ENCODE measurements at regions not wholly inside any gene's neighbourhood (a gene's known extent, or its start where the extent isn't known, plus 50 kb on each side); places are given as distances from the start of the nearest gene placed in this dataset.
A peak's percentile ranks its signal among the peaks of the same experiment; 100 is the strongest.

GRCh38 chr7:79862447-79863210 lies 272.0 kb upstream of the GNAI1 start:
- Histone ChIP-seq H3K9me3 (ENCODE audit: control insufficient read depth in 5 of 5, low read length in 5 of 5) (no peaks in the 10 kb centered on the region), H3K27me3 (ENCODE audit: control insufficient read depth in 5 of 5, insufficient read depth in 4 of 5, low read length in 5 of 5) (no peaks in the 10 kb centered on the region), H3K9ac (ENCODE audit: low read length in 5 of 5) (no peak overlapping the region), H3K4me3 (ENCODE audit: low read depth in 1 of 5, low read length in 5 of 5) (no peak overlapping the region), H3K27ac (ENCODE audit: low read depth, low read length) (no peak overlapping the region), H3K36me3 (ENCODE audit: control insufficient read depth in 5 of 5, insufficient read depth in 5 of 5, low read length in 5 of 5) (no peaks in the 10 kb centered on the region), H3K4me1 (ENCODE audit: control insufficient read depth in 5 of 5, insufficient read depth in 5 of 5, low read length in 5 of 5) (no peaks in the 10 kb centered on the region)

GRCh38 chr7:79855172-79855571 lies 279.5 kb upstream of the GNAI1 start:
- H3K4me1 ChIP-seq (ENCODE audit: control insufficient read depth in 5 of 5, insufficient read depth in 5 of 5, low read length in 5 of 5): peaks cover 0 to 17% (median 0%) of the 10 kb centered on the region in 5 donors
- H3K27me3 ChIP-seq (ENCODE audit: control insufficient read depth in 5 of 5, insufficient read depth in 4 of 5, low read length in 5 of 5): no peaks in the 10 kb centered on the region
- no peak overlapping the region for H3K4me3 ChIP-seq (ENCODE audit: low read depth in 1 of 5, low read length in 5 of 5)
- peak overlapping the region; percentile 21 for H3K27ac ChIP-seq (ENCODE audit: low read depth, low read length)
- H3K9ac ChIP-seq (ENCODE audit: low read length in 5 of 5): peak overlapping the region in 1 of 5 donors; percentile 32
- H3K9me3 ChIP-seq (ENCODE audit: control insufficient read depth in 5 of 5, low read length in 5 of 5): no peaks in the 10 kb centered on the region
- H3K36me3 ChIP-seq (ENCODE audit: control insufficient read depth in 5 of 5, insufficient read depth in 5 of 5, low read length in 5 of 5): no peaks in the 10 kb centered on the region

- peak overlapping the region; percentile 21 for H3K27ac ChIP-seq (ENCODE audit: low read depth, low read length)
- no peaks in the 10 kb centered on the region for H3K27me3 ChIP-seq (ENCODE audit: control insufficient read depth in 5 of 5, insufficient read depth in 4 of 5, low read length in 5 of 5)
- H3K4me3 ChIP-seq (ENCODE audit: low read depth in 1 of 5, low read length in 5 of 5): no peak overlapping the region
- H3K9ac ChIP-seq (ENCODE audit: low read length in 5 of 5): no peak overlapping the region
- H3K36me3 ChIP-seq (ENCODE audit: control insufficient read depth in 5 of 5, insufficient read depth in 5 of 5, low read length in 5 of 5): no peaks in the 10 kb centered on the region
- no peaks in the 10 kb centered on the region for H3K9me3 ChIP-seq (ENCODE audit: control insufficient read depth in 5 of 5, low read length in 5 of 5)
- peaks cover 0 to 17% (median 0%) of the 10 kb centered on the region in 5 donors for H3K4me1 ChIP-seq (ENCODE audit: control insufficient read depth in 5 of 5, insufficient read depth in 5 of 5, low read length in 5 of 5)
Observed at GRCh38 chr7:79854621-79855020, 280.0 kb upstream of the GNAI1 start.

DNA sequence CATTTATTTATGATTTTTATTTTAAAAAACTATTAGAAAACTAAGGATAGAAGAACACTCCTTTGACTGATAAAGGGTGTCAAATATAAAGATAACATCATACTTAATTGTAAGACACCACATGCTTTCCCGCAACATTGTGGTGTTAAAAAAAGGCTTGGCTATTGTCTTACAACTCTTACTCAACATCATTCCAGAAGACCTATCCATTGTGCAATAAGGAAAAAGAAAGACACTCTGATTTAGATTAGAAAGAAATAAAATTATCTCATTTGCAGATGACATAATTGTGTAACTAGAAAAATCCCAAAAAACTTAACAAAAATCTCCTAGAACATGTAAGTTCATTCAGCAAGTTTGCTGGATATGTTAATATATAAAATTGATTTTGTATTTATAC lies 296.7 kb upstream of the GNAI1 start:
- H3K4me1 ChIP-seq (ENCODE audit: control insufficient read depth in 5 of 5, insufficient read depth in 5 of 5, low read length in 5 of 5): no peaks in the 10 kb centered on the region
- H3K27ac ChIP-seq (ENCODE audit: low read depth, low read length): no peak overlapping the region
- no peak overlapping the region for H3K4me3 ChIP-seq (ENCODE audit: low read depth in 1 of 5, low read length in 5 of 5)
- no peaks in the 10 kb centered on the region for H3K9me3 ChIP-seq (ENCODE audit: control insufficient read depth in 5 of 5, low read length in 5 of 5)
- no peaks in the 10 kb centered on the region for H3K27me3 ChIP-seq (ENCODE audit: control insufficient read depth in 5 of 5, insufficient read depth in 4 of 5, low read length in 5 of 5)
- no peak overlapping the region for H3K9ac ChIP-seq (ENCODE audit: low read length in 5 of 5)
- no peaks in the 10 kb centered on the region for H3K36me3 ChIP-seq (ENCODE audit: control insufficient read depth in 5 of 5, insufficient read depth in 5 of 5, low read length in 5 of 5)

DNA sequence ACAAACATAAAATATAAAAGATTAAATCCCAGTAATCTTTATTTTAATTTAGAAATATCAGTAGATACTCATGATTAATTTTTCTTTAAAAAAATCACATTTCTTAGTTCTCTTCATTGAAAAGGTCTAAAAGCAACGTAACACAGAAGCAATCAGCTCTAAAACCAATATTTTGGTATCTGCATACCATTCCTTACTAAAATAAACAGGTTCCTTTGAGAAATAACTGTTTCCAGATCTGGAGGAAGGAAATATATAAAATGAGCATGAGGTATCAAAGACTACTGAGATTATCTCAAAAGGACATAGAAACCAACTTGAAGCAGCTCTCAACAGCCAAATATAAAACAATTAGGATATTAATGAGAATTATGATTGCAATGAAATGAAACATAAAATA lies 301.0 kb upstream of the GNAI1 start:
- H3K36me3 ChIP-seq (ENCODE audit: control insufficient read depth in 5 of 5, insufficient read depth in 5 of 5, low read length in 5 of 5): no peaks in the 10 kb centered on the region
- H3K9ac ChIP-seq (ENCODE audit: low read length in 5 of 5): no peak overlapping the region
- H3K9me3 ChIP-seq (ENCODE audit: control insufficient read depth in 5 of 5, low read length in 5 of 5): no peaks in the 10 kb centered on the region
- no peaks in the 10 kb centered on the region for H3K4me1 ChIP-seq (ENCODE audit: control insufficient read depth in 5 of 5, insufficient read depth in 5 of 5, low read length in 5 of 5)
- no peak overlapping the region for H3K4me3 ChIP-seq (ENCODE audit: low read depth in 1 of 5, low read length in 5 of 5)
- no peak overlapping the region for H3K27ac ChIP-seq (ENCODE audit: low read depth, low read length)
- H3K27me3 ChIP-seq (ENCODE audit: control insufficient read depth in 5 of 5, insufficient read depth in 4 of 5, low read length in 5 of 5): no peaks in the 10 kb centered on the region

GRCh38 chr7:79828866-79829265 lies 305.8 kb upstream of the GNAI1 start:
- H3K27ac ChIP-seq (ENCODE audit: low read depth, low read length): no peak overlapping the region
- H3K9me3 ChIP-seq (ENCODE audit: control insufficient read depth in 5 of 5, low read length in 5 of 5): no peaks in the 10 kb centered on the region
- no peaks in the 10 kb centered on the region for H3K4me1 ChIP-seq (ENCODE audit: control insufficient read depth in 5 of 5, insufficient read depth in 5 of 5, low read length in 5 of 5)
- H3K9ac ChIP-seq (ENCODE audit: low read length in 5 of 5): no peak overlapping the region
- H3K36me3 ChIP-seq (ENCODE audit: control insufficient read depth in 5 of 5, insufficient read depth in 5 of 5, low read length in 5 of 5): no peaks in the 10 kb centered on the region
- no peak overlapping the region for H3K4me3 ChIP-seq (ENCODE audit: low read depth in 1 of 5, low read length in 5 of 5)
- H3K27me3 ChIP-seq (ENCODE audit: control insufficient read depth in 5 of 5, insufficient read depth in 4 of 5, low read length in 5 of 5): no peaks in the 10 kb centered on the region

GRCh38 chr7:79823246-79823951 lies 311.2 kb upstream of the GNAI1 start:
- Histone ChIP-seq H3K27ac (ENCODE audit: low read depth, low read length) (no peak overlapping the region), H3K9ac (ENCODE audit: low read length in 5 of 5) (no peak overlapping the region), H3K36me3 (ENCODE audit: control insufficient read depth in 5 of 5, insufficient read depth in 5 of 5, low read length in 5 of 5) (no peaks in the 10 kb centered on the region), H3K27me3 (ENCODE audit: control insufficient read depth in 5 of 5, insufficient read depth in 4 of 5, low read length in 5 of 5) (no peaks in the 10 kb centered on the region), H3K4me3 (ENCODE audit: low read depth in 1 of 5, low read length in 5 of 5) (no peak overlapping the region), H3K4me1 (ENCODE audit: control insufficient read depth in 5 of 5, insufficient read depth in 5 of 5, low read length in 5 of 5) (peaks cover 0 to 11% (median 0%) of the 10 kb centered on the region in 5 donors), H3K9me3 (ENCODE audit: control insufficient read depth in 5 of 5, low read length in 5 of 5) (no peaks in the 10 kb centered on the region)

DNA sequence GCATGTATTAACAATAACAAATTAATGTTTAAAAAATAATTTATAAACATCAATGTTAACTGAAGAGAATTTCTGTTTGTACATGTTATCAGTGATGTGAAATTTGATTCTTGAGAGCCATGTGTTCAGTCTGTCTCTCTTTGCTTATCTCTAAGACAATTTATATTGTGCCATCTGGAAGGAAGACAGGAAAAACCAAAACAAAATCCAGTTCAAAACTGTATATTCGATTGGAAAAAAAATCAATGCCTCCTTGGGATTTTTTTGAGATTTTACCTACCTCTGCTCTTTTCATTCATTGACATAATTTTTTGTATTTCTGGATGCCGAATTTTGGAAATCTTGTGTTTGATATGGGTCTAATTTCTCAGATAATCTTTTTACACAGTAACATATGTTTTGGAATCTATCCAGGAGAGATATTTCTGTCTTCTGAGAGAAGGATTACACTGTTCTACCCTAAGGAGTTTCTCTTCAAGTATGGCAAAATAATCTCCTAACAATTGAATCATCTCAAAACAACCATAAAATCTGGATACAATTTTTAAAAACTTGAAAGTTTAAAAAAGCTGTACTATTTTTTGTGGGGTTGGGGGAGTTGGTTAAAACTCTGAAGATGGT lies 311.9 kb upstream of the GNAI1 start:
- H3K9ac ChIP-seq (ENCODE audit: low read length in 5 of 5): no peak overlapping the region
- no peaks in the 10 kb centered on the region for H3K36me3 ChIP-seq (ENCODE audit: control insufficient read depth in 5 of 5, insufficient read depth in 5 of 5, low read length in 5 of 5)
- no peaks in the 10 kb centered on the region for H3K27me3 ChIP-seq (ENCODE audit: control insufficient read depth in 5 of 5, insufficient read depth in 4 of 5, low read length in 5 of 5)
- peaks cover 0 to 11% (median 0%) of the 10 kb centered on the region in 5 donors for H3K4me1 ChIP-seq (ENCODE audit: control insufficient read depth in 5 of 5, insufficient read depth in 5 of 5, low read length in 5 of 5)
- no peaks in the 10 kb centered on the region for H3K9me3 ChIP-seq (ENCODE audit: control insufficient read depth in 5 of 5, low read length in 5 of 5)
- no peak overlapping the region for H3K4me3 ChIP-seq (ENCODE audit: low read depth in 1 of 5, low read length in 5 of 5)
- H3K27ac ChIP-seq (ENCODE audit: low read depth, low read length): no peak overlapping the region

GRCh38 chr7:79820387-79820786 lies 314.2 kb upstream of the GNAI1 start:
- H3K27me3 ChIP-seq (ENCODE audit: control insufficient read depth in 5 of 5, insufficient read depth in 4 of 5, low read length in 5 of 5): no peaks in the 10 kb centered on the region
- no peaks in the 10 kb centered on the region for H3K9me3 ChIP-seq (ENCODE audit: control insufficient read depth in 5 of 5, low read length in 5 of 5)
- H3K4me1 ChIP-seq (ENCODE audit: control insufficient read depth in 5 of 5, insufficient read depth in 5 of 5, low read length in 5 of 5): peaks cover 0 to 11% (median 0%) of the 10 kb centered on the region in 5 donors
- no peak overlapping the region for H3K27ac ChIP-seq (ENCODE audit: low read depth, low read length)
- H3K4me3 ChIP-seq (ENCODE audit: low read depth in 1 of 5, low read length in 5 of 5): peak overlapping the region in 1 of 5 donors; percentile 35
- no peaks in the 10 kb centered on the region for H3K36me3 ChIP-seq (ENCODE audit: control insufficient read depth in 5 of 5, insufficient read depth in 5 of 5, low read length in 5 of 5)
- peak overlapping the region in 1 of 5 donors; percentile 35 for H3K9ac ChIP-seq (ENCODE audit: low read length in 5 of 5)

DNA sequence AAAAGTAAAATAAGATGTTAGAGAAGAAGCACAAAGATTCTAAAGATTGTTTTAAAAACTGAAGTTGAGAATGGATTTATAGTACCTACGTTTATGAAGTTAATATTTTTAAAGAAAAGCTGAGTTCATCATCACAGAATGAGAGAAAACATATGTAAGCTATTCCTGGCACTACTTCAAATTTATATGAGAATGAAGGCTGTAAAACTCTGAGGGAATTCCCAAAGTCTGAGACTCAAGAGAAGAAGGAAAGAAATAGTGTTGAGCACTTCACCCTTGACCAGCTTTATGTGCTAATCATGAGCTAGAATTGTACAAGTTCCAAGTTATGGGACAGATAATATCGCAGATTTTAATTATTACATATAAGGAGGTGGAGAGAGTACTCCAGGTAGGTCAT lies 323.7 kb upstream of the GNAI1 start:
- peak overlapping the region in 3 of 5 donors; percentile 3 to 25 (median 17) for H3K4me3 ChIP-seq (ENCODE audit: low read depth in 1 of 5, low read length in 5 of 5)
- no peaks in the 10 kb centered on the region for H3K36me3 ChIP-seq (ENCODE audit: control insufficient read depth in 5 of 5, insufficient read depth in 5 of 5, low read length in 5 of 5)
- H3K4me1 ChIP-seq (ENCODE audit: control insufficient read depth in 5 of 5, insufficient read depth in 5 of 5, low read length in 5 of 5): peaks cover 0 to 2% (median 0%) of the 10 kb centered on the region in 5 donors
- no peaks in the 10 kb centered on the region for H3K27me3 ChIP-seq (ENCODE audit: control insufficient read depth in 5 of 5, insufficient read depth in 4 of 5, low read length in 5 of 5)
- H3K27ac ChIP-seq (ENCODE audit: low read depth, low read length): peak overlapping the region; percentile 66
- peak overlapping the region in 2 of 5 donors; percentile 25 to 49 for H3K9ac ChIP-seq (ENCODE audit: low read length in 5 of 5)
- H3K9me3 ChIP-seq (ENCODE audit: control insufficient read depth in 5 of 5, low read length in 5 of 5): no peaks in the 10 kb centered on the region

Measured in subcutaneous abdominal adipose tissue (tissue), 5 donors.